ENCODE measurements at regions not wholly inside any gene's neighbourhood (a gene's known extent, or its start where the extent isn't known, plus 50 kb on each side); places are given as distances from the start of the nearest gene placed in this dataset.

DNA sequence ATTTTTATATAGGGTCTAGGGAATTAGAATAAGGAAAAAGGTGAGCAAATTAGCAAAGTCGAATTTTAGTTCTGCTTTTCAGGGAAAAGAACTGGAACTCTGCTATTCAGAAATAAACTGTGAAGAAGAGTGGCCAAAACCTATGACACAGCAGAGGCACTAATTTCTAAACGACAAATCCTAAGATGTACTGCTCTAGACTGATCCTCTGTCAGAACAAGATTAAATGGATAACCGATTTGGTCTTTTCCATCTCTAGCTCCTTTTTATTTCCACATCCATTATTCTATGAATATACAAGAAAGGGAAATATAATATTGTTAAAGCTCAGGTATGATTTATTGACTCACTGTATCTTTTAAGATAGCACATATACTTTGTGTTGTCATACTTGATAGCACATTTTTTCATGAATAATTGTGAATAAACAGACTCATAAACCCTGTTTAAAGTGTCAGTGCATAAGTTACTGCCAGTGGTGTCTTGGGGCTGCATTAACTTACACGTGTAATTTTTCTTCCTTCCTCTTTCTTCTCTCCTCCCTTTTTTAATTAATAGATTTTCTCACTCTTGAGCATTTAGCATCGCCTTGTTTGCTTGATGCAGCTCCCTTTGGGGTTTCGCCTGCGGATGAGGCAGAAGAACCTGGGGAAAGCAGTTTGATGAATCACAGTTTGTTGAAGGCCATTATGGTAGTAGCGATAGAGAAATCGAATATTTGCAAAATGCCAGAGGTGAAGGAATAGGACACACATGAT is 496.6 kb downstream of the ADGRL2 start:
- no peak for DNase-seq

DNA sequence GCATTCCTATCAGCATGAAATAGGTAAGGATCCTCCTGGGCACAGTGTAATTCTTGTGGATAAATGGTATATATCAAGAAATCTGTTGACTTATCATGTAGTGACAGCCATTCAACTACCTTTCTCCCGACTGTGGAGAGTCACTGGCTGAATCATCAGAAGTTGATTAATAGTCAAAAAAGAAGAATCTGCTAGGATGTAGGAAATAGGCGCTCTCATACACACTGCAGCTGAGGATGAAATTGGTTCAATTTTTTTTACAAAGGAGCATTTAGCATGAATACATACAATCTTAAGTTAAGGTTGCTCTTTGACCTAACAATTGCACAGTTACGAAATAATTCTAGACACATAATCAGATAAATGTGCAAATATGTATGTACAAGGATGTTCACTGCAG is 486.8 kb downstream of the ADGRL2 start:
- no peak for DNase-seq

DNA sequence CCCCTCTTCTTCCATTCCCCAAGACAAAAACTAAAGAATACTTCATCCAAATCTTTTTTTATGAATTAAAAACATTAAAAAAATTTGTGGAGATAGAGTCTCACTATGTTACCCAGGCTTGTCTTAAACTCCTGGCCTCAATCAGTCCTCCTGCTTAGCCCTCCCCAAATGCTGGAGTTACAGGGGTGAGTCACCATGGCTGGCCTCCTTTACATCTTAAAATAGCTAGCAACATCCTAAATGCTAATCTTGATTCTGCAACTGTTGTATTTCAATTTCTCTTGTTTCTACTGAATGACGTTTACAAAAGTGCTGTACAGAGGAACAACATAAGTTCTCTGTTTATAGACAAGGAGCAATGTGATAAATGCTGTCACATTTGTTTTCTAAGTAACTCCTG is 483.5 kb downstream of the ADGRL2 start:
- DNase-seq, result no peak

DNA sequence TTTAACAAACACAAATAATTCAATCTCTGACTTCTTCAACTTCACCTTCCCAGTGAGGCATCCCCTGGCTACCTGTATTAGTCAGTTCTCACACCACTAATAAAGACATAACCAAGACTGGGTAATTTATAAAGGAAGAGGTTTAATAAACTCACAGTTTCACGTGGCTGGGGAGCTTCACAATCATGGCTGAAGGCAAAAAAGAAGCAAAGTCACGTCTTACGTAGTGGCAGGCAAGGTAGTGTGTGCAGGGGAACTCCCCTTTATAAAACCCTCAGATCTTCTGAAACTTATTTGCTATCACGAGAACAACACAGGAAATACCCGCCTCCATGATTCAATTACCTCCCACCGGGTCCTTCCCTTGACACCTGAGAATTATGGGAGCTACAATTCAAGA is 478.5 kb downstream of the ADGRL2 start:
- DNase-seq, result no peak

DNA sequence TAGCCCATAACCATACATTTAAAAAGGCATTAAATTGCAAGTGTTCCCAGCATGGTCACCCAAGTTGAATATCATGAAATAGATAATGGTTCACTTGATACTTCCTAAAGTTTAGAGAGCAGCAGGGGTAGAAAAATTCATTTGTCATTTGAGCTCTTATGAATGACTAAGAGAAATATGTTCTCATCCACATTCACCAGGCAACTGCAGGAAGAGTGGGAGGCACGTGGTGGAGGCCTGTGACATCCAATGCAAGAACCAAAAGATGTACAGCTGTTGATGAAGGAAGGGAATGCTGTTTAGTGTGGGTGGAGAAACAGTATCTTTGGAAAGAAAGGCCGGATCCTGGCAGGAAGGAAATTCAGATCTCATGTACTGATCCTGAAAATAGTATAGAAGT is 473.1 kb downstream of the ADGRL2 start:
- no peak for DNase-seq

DNA sequence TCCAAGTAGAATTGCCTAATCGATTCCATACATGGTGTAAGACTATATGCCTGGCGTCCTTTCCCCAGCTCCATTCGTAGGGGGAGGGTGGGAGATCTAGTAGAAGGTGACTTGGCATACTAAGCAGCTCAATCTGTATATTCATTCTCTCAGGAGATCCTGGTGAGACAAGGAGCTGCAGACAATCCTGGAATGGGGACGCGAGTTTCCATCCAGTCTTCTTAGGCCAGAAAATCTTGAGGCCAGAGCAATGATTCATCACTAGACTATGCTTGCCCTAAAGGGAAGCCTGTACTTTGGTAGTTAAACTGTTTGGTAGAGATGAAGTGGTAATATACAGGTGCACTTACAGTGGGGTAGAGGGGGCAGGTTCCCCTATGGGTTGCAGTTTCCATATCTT is 468.7 kb downstream of the ADGRL2 start:
- DNase-seq, result no peak

DNA sequence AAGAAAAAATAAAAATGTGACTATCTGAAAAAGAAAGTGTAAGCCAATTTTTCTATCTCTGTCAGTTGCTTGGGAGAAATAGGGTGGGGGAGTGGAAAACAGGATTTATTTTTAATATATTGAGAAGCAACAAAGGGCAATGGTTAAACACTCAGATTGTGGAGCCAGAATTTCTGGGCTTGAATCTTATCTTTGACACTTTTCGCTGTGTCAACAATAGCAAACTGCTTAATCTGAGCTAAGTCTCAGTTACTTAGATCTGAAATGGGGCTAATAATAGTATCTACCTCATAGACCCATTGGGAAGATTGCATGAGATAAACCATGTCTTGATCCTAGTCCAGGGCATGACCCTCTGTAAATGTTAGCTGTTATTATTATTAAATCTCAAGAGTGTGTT is 468.1 kb downstream of the ADGRL2 start:
- DNase-seq, result no peak

DNA sequence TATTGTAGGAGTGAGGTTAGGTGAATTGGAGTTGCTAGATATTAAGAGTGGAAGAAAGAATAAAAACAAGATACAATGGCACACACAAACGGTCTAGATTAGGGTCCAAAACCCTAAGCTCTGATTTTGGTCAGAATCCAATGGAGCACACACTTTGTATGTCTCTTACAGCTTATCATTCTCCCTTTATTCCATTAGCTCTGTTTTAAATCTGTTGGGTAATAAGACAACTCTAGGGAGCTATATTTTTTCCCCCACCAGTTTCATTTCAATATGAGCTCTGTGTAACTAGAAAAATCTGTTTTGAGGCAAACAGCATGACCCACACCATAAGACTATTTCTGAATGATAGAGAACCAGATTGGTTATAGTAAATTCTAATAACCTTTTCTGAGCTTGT is 465.6 kb downstream of the ADGRL2 start:
- DNase-seq, result no peak

DNA sequence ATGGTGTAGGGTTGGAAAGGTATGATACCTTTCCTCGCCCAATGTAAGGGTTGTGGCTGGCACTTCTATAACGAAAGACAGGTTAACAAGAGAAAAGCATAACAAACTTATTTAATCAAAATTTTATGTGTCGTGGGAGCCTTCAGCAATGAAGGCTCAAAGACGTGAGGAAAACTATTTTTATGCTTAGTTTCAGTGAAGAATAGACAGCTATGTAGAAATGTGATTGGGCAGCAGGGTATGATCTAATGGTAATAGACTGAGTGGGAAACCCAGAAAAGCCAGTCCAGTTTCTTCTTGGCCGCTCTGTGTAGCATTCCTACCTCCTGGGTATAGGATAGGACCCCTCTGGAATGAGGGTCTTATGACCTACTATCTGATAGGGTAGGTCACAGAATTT is 464.7 kb downstream of the ADGRL2 start:
- DNase-seq, result no peak

DNA sequence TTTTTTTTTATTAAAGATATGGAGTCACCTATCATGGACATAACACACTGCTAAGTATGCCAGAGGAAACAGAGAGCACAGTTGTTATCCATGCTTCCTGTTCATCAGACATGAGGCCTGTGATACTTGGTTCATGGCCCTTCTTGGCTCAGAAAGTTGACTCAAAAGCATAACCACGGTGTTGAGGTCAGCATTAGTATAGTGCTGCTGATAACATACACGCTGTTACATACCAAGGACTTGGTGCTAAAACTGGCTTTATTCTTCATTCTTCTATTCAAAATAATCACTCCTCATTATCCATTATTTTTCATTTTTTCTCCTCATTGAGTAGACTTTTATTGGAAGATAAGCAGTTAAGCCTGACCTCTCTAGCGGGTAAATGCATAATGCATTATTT is 464.1 kb downstream of the ADGRL2 start:
- DNase-seq, result no peak

DNA sequence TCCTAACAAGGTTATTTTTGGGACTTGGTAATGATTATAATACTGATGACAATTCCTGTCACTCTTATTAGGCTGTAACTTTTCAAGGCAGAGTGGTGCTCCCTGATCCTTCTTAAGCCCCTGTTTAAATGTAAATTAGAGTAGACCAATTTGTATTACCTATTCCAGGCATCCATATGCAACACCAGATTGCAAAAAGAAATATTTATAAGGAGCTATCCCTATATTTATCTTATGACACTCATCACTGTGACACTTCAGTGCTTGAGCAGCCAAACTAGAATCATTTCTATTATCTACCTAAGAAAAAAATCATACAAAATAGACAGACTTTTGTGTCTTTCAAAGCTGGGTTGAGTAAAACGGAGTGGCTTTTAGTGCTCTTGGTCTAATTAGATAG is 462.7 kb downstream of the ADGRL2 start:
- DNase-seq, result no peak

DNA sequence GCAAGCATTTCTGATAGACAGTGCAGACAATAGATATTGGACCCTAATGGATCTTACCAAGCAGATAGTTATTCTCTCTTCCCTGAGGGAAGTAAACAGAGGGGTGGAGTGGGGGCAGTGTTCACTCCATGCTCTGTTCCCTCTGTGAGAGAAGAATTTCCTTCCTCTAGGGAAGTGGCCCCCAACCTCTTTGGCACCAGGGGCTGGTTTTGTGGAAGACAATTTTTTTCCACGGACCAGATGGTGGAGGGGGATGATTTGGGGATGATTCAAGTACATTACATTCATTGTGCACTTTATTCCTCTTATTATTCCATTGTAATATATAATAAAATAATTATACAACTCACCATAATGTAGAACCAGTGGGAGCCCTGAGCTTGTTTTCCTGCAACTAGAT is 459.9 kb downstream of the ADGRL2 start:
- no peak for DNase-seq

DNA sequence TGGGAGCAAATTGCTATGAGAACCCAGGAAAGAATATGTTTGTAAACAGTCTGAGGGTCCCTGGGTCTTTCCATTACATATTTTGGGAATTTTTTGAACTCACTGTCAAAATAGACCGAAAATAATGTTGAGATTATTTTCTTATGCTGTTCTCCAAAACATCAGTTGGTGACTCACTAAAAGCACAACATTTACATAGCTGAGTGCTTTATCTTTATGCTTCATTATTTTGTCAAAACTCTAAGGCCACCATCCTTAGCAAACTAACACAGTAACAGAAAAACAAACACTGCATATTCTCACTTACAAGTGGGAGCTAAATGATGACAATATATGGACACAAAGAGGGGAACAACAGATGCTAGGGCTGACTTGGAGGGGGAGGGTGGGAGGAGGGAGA is 459.3 kb downstream of the ADGRL2 start:
- no peak for DNase-seq

DNA sequence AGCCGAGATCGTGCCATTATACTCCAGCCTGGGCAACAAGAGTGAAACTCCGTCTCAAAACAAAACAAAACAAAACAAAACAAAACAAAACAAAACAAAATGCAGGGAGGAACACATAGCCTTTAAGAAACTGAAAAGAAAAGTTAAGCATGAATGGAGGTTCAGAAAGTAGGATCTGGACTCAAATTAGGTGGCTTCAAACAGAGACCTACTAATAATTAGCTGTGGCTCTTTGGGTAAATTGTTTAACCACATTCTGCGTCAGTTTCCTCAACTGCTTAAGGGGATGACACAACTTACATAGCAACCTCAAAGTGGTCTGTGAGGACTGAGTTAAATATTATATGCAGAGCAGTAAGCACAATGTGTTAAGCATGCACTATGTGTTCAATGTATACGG is 458.2 kb downstream of the ADGRL2 start:
- no peak for DNase-seq

DNA sequence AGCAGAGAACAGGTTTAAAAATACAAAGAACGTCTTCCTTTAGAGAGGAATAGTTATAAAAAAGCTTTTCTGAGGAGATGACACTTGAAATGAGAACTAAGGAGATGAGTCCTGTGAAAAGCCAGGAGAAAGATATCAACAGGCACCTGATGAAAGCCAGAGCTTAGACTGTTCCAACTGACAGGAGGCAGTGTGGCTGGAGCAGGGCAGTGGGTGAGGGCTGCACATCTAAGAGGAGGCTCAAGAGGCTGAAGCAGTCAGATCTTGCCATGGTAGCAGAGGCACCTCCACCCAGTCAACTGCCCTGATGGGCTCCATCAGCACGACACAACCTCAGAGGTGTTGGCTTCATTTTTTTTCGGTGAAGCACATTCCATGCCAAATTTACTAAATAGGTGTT is 445.3 kb downstream of the ADGRL2 start:
- no peak for DNase-seq

DNA sequence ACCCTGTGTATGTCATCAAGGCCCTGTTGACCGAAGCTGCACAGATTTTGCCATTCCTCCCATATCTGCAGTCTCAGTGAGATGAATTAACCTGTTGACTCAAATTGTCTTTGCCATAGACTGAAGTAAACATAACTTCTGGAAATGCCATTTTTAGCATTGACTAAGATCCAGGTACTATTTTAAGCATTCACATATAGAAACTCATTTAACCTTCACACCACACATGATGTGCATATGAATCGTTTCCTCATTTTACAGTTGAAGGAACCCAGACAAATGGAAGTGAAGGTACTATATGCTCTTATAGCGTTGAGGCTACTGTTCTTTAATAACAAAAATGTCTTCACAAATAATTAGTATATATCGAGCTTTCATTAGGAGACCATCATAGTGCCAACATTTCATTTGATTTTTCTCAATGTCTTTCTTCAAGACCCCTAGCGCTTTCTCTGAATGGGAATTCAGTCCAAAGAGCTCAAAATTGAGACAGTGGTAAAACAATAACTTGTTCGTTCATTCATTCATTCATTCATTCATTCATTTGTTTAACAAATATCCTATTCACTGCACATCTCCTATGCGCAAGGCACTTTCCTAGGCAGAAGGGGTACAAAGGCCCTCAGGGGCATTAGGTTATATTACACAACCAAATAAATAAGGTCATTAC is 444.7 kb downstream of the ADGRL2 start:
- DNase-seq, result no peak

DNA sequence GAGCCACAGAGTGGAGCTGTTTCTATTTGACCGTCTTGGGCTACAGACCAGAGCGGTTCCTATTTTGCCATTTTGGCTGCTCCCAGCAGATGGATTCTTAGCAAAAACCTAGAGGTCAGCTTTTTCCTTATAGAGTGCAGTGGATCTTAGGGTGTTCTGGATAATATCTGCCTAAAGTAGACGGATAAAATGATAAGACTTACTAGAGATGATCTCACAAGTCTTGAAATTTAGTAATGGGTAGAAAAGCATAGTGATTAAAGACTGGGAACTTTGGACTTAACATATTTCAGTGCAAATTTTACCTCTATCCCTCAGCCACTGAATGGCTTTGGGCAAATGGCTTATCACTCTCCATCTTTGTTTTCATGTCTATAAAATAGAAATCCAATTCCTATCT is 439.8 kb downstream of the ADGRL2 start:
- no peak for DNase-seq

DNA sequence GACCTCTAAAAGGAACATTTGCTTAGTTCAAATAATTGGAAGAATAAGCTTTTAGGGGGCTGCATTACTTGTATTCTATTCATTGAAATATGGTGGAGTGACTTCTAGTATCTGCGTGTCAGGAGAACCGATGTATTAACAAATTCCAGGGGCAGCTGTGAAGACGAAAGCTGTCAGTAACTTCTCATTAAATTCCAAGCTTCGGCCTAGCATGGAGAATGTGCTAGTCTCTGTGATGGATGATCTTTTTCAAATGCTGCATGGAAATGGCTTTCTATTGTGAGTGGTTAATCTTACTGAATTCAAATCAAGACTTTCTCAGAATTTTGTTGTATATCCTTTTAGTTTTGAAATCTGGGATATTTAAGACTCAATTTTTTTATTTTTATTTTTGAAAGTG is 429.9 kb downstream of the ADGRL2 start:
- no peak for DNase-seq

DNA sequence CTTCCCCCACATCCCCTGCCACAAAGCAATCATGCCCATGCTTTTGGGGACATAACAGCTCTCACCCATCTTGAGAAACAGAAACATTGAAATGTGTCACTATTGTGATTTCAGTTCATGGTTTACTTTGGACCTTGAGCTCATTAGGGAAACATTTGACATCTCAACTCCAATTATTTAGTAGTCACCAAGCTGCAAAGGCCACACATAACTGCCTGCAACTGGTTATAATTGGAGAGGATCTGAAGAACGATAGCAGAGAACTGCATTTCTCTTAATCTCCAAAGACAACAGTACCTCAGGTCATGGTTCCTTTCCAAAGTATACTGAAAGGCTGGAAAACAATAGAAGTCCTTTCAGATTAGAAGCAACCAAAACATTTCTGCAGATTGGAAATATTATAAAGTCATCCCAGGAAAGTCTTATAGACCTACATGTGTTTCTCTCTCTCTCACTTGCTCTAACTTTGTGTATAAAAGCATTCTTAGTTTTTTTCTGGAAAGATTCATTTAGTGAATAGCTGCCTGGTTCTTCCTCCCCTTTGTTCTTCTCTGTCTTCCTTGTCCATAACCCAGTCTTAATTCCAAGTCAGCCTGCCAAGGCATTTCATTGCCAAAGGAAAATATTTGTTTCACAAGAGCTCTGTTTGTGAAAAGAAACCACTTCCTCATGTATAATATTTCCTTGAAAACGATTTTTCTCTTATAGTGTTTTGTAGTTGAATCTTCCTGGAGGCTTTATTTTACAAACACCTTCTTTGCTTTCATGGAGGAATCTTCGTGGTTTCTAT is 426.8 kb downstream of the ADGRL2 start:
- no peak for DNase-seq

DNA sequence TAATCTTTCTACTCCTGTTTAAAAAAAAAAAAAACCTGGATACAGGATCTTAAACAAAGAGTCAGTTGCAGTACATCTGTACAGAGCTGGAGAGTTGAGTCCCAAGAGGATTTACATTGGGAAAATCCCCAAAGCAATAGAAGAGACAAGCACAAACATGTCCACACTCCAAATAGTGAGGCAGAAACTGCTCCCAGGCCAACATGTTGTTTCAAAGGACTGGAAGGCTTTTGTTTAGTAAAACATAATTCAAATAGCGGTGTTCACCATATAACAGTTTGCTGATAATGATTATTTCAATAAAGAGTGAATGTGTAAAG is 425.4 kb downstream of the ADGRL2 start:
- DNase-seq, result no peak

DNA sequence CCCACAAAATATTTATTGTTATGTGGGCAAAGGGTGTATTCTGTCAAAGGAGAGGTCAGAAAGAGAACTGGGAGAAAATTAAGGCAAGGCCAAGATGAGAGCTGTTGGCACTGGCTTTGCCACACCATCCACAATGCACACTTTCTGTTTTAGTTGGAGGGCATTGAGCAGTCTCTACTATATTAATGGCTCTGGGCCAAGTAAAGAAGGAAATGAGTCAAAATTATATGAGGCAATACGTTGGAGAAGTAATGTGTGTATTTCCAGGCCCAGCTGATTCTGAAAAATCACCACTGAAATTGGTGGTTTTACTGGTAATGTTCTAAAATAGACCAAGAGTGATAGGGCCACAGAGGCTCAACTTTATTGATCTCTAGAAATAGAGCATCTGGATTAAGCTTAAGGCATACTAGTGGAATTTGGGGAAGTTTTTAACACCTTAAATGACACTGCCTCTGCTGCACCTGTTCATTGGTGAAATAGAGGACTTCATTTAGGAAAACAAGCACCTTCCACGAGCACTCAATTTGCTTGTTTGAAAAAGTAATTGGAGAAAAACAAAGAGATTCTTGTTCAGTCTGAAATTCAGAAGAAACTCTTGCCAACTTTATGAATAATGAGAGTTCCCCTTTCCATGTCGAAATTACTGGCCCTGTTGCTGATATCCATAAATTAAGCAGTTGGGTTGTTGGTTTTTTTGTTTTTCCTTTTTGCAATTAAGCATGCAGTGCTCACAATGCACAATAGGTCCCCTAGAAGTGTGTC is 424.9 kb downstream of the ADGRL2 start:
- DNase-seq, result no peak

DNA sequence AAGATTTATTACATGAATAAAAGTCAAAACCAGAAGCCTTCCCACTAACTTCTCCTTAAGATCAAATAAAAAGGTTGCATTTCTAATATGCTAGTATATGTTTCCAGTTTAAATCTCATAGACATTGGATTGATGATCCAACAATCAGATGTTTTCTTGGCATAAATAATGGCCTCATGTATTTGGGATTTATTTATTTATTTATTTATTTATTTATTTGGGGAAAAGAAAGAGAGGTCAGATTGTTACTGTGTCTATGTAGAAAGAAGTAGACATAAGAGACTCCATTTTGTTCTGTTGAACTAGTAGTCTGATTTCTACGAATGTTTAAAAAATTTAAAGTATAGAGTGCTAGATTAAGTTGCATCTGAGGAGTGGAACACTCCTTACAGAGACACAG is 422.4 kb downstream of the ADGRL2 start:
- DNase-seq, result no peak

DNA sequence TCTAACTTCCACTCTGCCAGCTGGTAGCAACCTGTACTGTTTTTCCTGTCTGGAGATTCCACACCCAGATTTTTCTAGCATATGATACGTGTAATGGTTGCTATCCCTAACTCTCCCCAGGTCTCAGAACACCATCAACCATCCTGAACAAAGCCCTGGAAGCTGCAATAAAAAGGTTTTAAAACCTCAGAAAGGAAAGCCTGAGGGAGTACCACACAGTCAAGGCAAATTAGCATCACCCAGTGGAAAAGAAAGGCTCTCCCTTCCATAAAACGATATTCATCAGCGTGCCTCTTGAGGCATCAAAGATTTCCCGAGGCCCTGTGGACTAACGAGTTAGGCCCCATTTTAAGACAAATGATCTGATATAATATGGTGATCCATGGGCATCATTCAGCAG is 421.0 kb downstream of the ADGRL2 start:
- no peak for DNase-seq

DNA sequence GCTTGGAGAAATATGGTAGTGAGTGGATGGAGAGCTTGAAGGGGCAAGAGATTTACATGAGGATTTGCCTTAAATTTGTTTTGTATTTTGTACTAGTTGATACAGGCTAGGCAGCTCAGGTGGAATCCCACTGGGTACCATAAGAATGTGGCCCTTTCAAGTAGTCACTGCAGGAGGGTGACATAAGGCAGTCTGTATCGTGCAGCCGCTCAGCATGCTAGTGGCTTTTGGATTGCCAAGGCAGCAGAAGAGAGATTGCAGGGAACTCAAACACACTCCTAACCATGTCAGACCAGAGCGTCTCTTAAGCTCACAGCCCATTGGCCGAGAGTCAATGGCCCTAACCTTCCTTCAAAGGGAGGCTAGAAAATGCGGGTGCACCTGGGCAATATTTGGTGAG is 420.0 kb downstream of the ADGRL2 start:
- DNase-seq, result no peak

Data from NCI-H2081 treated with DMSO at 0.1 percent for 48 hours (cell line).